ENCODE measurements at regions not wholly inside any gene's neighbourhood (a gene's known extent, or its start where the extent isn't known, plus 50 kb on each side); places are given as distances from the start of the nearest gene placed in this dataset.

DNA sequence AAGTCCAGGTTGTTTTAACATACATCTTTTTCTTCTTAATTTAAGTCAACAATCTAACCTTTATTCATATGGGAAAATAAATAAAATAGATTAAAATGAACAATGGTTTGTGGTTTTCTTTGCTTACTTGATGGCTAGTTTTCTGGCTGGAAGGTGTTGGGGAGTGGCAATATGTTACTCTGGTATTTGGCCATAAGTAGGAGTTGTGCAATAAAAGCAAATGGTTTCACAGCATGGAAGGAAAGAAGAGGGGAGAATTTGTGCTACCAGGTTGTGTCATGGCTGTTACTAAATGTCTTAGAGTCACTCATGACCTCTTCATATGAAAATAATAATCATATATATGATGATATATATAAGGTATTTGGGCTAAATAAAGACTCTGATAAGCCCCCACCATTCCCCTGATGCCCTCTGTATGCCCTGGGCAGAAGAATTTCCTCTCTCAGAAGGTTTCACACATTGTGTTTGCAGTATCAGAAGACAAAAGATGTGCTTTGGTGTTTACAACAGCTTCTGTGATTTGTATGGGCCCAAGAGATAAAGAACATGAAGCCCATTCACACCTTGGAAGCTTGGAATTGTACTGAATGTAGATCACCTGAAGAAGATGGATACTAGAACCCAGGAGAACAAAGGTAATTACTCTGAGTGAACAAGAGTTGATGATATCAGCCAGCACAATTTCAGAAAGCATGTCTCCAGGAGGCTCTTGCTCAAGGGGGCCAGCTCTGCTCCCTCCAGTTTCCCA, 160.9 kb downstream of the ALG10B start:
- Histone ChIP-seq H3K27ac (no peak overlapping the region), H3K4me3 (no peak overlapping the region), H3K4me1 (no peaks in the 10 kb centered on the region), H3K36me3 (no peaks in the 10 kb centered on the region), H3K9me3 (no peaks in the 10 kb centered on the region), H3K27me3 (no peaks in the 10 kb centered on the region)
- ATAC-seq, result no peak
- no peak for TF ChIP-seq EP300 (IDR thresholded peaks at IDR 0.05)
- no peak for TF ChIP-seq POLR2A (IDR thresholded peaks at IDR 0.05)
- no peak for TF ChIP-seq POLR2AphosphoS5 (IDR thresholded peaks at IDR 0.05)
- TF ChIP-seq, protein P1, sequence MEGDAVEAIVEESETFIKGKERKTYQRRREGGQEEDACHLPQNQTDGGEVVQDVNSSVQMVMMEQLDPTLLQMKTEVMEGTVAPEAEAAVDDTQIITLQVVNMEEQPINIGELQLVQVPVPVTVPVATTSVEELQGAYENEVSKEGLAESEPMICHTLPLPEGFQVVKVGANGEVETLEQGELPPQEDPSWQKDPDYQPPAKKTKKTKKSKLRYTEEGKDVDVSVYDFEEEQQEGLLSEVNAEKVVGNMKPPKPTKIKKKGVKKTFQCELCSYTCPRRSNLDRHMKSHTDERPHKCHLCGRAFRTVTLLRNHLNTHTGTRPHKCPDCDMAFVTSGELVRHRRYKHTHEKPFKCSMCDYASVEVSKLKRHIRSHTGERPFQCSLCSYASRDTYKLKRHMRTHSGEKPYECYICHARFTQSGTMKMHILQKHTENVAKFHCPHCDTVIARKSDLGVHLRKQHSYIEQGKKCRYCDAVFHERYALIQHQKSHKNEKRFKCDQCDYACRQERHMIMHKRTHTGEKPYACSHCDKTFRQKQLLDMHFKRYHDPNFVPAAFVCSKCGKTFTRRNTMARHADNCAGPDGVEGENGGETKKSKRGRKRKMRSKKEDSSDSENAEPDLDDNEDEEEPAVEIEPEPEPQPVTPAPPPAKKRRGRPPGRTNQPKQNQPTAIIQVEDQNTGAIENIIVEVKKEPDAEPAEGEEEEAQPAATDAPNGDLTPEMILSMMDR (IDR thresholded peaks at IDR 0.05), result no peak

DNA sequence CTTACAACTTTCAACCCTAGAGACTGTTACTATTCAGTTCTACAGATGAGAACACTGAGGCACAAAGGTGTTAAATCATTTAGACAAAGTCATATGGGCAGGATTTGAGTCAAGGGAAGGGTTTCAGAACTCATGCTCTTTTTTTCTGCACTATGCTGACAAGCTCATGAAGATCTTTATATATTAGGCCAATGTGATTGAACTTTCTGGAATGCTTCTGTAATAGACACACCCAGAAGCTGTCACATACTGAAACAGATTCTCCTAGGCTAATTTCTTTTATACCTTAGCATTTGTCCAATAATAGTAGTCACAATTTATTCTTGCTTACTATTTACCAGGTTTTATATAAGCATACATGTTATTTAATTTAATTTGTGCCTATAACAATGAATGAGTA, 164.0 kb downstream of the ALG10B start:
- no peak overlapping the region for H3K4me3 ChIP-seq
- H3K27me3 ChIP-seq, result no peaks in the 10 kb centered on the region
- no peak overlapping the region for H3K27ac ChIP-seq
- no peak for ATAC-seq
- no peaks in the 10 kb centered on the region for H3K36me3 ChIP-seq
- no peaks in the 10 kb centered on the region for H3K4me1 ChIP-seq
- no peak for TF ChIP-seq POLR2A (IDR thresholded peaks at IDR 0.05)
- TF ChIP-seq, protein P1 (IDR thresholded peaks at IDR 0.05), result no peak
- TF ChIP-seq EP300 (IDR thresholded peaks at IDR 0.05), result no peak
- no peak for TF ChIP-seq POLR2AphosphoS5 (IDR thresholded peaks at IDR 0.05)
- no peaks in the 10 kb centered on the region for H3K9me3 ChIP-seq

DNA sequence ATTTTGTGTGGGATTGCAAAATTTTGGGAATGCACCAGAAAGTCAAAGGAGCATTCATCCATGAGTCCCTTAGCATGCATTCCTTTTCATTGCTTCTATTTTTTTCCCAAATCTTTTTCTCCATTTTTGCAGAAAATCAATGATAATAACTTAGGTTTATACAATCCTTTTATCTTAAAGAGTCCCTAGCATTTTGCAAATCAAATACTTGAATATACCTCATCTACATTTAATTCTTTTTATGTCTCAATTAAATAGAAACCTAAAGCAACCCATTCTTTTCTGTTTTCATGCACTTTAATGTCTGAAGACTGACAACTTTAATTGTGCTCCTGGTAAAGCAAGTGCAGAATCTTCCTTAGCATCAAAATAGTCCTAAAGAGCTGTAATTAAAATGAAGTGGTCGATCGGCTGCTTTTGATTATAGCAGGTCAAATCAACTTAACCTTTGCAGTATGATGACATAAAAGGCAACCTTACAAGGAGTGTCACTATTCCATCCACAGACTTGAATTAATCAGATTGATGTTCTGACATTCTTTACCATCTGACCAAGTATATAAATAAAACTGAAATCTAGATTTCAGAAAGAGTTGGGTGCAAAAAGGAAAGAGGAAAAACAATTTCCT, 168.4 kb downstream of the ALG10B start:
- H3K36me3 ChIP-seq, result no peaks in the 10 kb centered on the region
- no peak for TF ChIP-seq POLR2AphosphoS5 (IDR thresholded peaks at IDR 0.05)
- no peak for TF ChIP-seq POLR2A (IDR thresholded peaks at IDR 0.05)
- TF ChIP-seq EP300 (IDR thresholded peaks at IDR 0.05), result no peak
- TF ChIP-seq, protein P1 (IDR thresholded peaks at IDR 0.05), result no peak
- H3K27me3 ChIP-seq, result no peaks in the 10 kb centered on the region
- H3K4me1 ChIP-seq, result no peaks in the 10 kb centered on the region
- no peak for ATAC-seq
- H3K9me3 ChIP-seq, result no peaks in the 10 kb centered on the region
- WGBS, 2 donors (ENCODE audit: low coverage in 1 of 2), result 25 to 37% methylated on average over 2 of the region's 2 CpGs
- no peak overlapping the region for H3K4me3 ChIP-seq
- no peak overlapping the region for H3K27ac ChIP-seq

DNA sequence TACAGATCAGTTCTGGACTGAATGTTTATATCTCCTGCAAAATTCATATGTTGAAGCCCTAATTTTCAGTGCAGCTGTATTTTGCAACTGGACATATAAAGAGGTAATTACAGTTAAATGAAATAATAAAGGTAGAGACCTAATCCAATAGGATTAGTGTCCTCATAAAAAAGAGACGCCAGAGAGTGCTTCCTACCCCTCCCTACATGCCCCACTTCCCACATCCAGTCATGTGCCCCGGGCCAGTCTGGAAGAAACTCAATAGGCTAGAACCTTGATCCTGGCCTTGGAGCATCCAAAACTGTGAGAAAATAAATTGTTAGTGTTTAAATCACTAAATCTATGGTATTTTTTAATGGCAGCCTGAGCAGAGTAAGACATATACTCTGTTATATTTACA, 172.3 kb downstream of the ALG10B start:
- TF ChIP-seq POLR2AphosphoS5 (IDR thresholded peaks at IDR 0.05), result no peak
- 73% methylated on average over 2 of the region's 2 CpGs; no CpG with 5 or more reads in 1 of the 2 donors for WGBS, 2 donors (ENCODE audit: low coverage in 1 of 2)
- Histone ChIP-seq H3K4me1 (no peaks in the 10 kb centered on the region), H3K27me3 (no peaks in the 10 kb centered on the region), H3K4me3 (no peak overlapping the region), H3K27ac (no peak overlapping the region), H3K36me3 (no peaks in the 10 kb centered on the region), H3K9me3 (peaks cover 0 to 3% (median 0%) of the 10 kb centered on the region in 3 donors)
- ATAC-seq, result no peak

DNA sequence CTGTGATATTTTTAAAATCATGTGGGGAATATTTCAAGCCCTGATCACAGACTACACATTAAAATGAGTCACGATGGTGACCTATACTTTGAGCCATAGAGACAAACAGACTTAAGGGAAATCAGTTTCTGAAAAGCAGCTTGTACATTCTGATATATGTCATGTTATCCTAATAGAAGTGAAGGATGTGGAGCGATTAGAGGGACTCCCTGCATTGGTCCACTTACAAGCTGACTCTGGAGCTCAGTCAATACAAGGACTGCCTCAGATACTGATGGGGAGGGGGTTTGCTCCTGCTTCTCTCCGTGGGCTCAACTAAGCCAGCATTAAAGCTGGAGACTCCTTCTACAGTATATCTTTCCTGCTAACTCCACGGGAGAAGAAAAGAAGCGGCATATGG, 173.5 kb downstream of the ALG10B start:
- H3K4me3 ChIP-seq, result no peak overlapping the region
- no peaks in the 10 kb centered on the region for H3K4me1 ChIP-seq
- no peaks in the 10 kb centered on the region for H3K36me3 ChIP-seq
- no peak overlapping the region for H3K27ac ChIP-seq
- TF ChIP-seq POLR2A (IDR thresholded peaks at IDR 0.05) (no peak), POLR2AphosphoS5 (IDR thresholded peaks at IDR 0.05) (no peak), EP300 (IDR thresholded peaks at IDR 0.05) (no peak)
- TF ChIP-seq, protein P1 (IDR thresholded peaks at IDR 0.05), result no peak
- WGBS, 2 donors (ENCODE audit: low coverage in 1 of 2), result 48 to 69% methylated on average over 4 to 5 of the region's 5 CpGs
- ATAC-seq, result no peak
- no peaks in the 10 kb centered on the region for H3K27me3 ChIP-seq
- H3K9me3 ChIP-seq, result peaks cover 0 to 3% (median 0%) of the 10 kb centered on the region in 3 donors
